NT2/D1 (cell line): ENCODE measurements at regions not wholly inside any gene's neighbourhood (a gene's known extent, or its start where the extent isn't known, plus 50 kb on each side); places are given as distances from the start of the nearest gene placed in this dataset.

Experiments used
- DNase-seq: peaks from one replicate; pipeline ENCODE4 v3.0.0-alpha.2; 2011; ENCODE audit warnings: low read depth, low spot score
- H3K27me3 ChIP-seq: 2 replicates; pipeline ENCODE4 v1.6.0; 2011; ENCODE audit warnings: mild to moderate bottlenecking; ENCODE audit not compliant: insufficient read length, insufficient read depth
- H3K36me3 ChIP-seq: 2 replicates; pipeline ENCODE4 v1.6.1; 2011; ENCODE audit warnings: mild to moderate bottlenecking, low read length, mixed read lengths; ENCODE audit not compliant: insufficient read depth, insufficient read length
- H3K4me1 ChIP-seq: 2 replicates; pipeline ENCODE4 v1.5.1; 2011; ENCODE audit not compliant: insufficient read depth, insufficient read length
- H3K4me3 ChIP-seq: 2 replicates; pipeline ENCODE4 v1.5.1; 2011; ENCODE audit warnings: low read depth; ENCODE audit not compliant: insufficient read length
- H3K9ac ChIP-seq: 2 replicates; pipeline ENCODE4 v1.6.0; 2011; ENCODE audit warnings: low read depth; ENCODE audit not compliant: insufficient read length
- H3K9me3 ChIP-seq: 2 replicates; pipeline ENCODE4 v1.5.1; 2011; ENCODE audit warnings: mild to moderate bottlenecking, low read length; ENCODE audit not compliant: insufficient read depth
- SUZ12 ChIP-seq: IDR thresholded peaks from 2 replicates; pipeline ENCODE4 v1.6.1; 2011; ENCODE audit not compliant: insufficient read length, insufficient read depth; ENCODE audit errors: extremely low read depth
- YY1 ChIP-seq: IDR thresholded peaks from 2 replicates; pipeline ENCODE4 v1.6.1; 2011; ENCODE audit not compliant: insufficient read length, insufficient read depth
- ZNF274 ChIP-seq: IDR thresholded peaks from 2 replicates; pipeline ENCODE4 v1.6.1; 2011; ENCODE audit warnings: mild to moderate bottlenecking, low read depth, low read length

DNA sequence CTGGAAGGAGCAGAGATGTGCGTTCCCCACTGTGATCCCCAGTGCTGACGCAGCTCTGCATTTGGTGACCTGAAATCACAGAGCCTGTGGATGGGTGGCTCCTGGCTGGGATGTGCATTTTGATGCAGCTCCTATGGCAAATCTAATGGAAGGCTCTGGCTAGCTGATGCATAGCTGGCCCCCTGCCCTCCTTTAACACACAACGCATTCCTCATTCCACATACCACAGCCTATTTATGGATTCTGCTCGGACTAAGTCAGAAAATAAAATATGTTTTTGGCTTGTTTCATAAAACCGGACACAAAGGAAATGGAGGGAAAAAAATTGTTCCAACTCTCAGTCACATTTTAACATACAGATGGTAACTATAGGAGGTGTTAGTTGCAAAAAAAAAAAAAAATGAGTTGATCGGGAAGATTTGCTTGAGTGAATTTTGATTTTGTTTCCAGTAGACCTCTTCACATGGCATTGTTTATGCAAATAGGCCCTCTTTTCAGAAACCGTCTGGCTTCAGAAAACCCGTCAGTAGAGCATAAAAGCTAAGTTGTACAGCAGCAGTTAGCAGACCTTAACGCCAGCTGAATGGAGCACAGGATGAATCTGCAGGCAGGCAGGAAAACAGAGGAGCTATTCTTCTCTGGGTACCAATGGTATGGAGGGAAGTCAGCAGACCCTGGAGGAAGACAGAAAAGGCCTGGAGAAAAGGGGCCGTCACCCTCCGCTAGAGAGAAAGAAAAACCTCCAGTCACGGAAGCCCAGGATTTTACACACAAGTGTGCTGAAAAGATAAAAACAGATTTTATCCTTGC lies 215.4 kb downstream of the HDGFL1 start:
- no peaks in the 10 kb centered on the region for H3K4me1 ChIP-seq
- DNase-seq = no peak
- H3K36me3 ChIP-seq = no peaks in the 10 kb centered on the region
- no peak overlapping the region for H3K4me3 ChIP-seq
- no peak for TF ChIP-seq YY1
- no peak for TF ChIP-seq SUZ12
- TF ChIP-seq ZNF274 = no peak
- no peak overlapping the region for H3K9ac ChIP-seq
- H3K9me3 ChIP-seq = no peaks in the 10 kb centered on the region
- H3K27me3 ChIP-seq = no peaks in the 10 kb centered on the region

DNA sequence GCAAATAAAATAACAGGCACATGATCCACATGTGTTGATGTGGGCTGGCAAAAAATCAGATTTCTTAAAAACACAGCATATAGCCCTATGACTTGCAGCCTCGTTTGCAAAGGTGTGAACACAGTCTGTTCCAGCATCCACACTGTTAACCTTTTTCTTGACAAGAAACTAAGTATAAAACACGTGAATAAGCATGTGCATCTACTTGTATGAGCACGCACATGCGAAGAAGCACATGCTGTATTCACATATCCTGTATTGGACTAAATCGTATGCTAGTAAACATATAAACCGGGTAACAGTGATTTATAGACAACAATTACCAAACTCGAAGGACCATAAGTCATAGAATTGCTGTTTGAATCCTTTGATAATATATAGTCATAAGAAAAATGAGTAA lies 218.7 kb downstream of the HDGFL1 start:
- TF ChIP-seq YY1 (no peak), ZNF274 (no peak), SUZ12 (no peak)
- H3K4me3 ChIP-seq = no peak overlapping the region
- no peaks in the 10 kb centered on the region for H3K9me3 ChIP-seq
- no peaks in the 10 kb centered on the region for H3K27me3 ChIP-seq
- no peaks in the 10 kb centered on the region for H3K4me1 ChIP-seq
- DNase-seq = no peak
- H3K9ac ChIP-seq = no peak overlapping the region
- H3K36me3 ChIP-seq = no peaks in the 10 kb centered on the region

DNA sequence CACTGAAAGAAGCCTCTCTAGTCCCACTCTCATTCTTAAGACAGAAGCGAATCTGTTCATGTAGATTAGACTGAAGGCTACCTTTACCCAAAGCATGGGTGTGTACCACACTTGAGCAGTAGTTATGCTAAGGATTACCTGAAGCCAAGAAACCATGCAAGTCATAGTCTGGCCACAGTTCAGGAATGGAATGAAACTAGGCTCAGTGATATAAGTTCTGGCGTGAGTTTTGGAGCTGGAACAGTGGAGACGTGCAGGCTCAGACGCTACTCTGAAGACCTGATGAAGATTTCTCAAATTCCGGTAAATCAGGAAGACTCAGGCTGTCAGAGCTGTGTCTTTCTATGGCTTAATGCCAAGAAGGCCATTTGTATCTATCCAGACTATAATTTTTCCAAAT lies 219.9 kb downstream of the HDGFL1 start:
- H3K4me1 ChIP-seq = no peaks in the 10 kb centered on the region
- TF ChIP-seq SUZ12 (no peak), ZNF274 (no peak), YY1 (no peak)
- no peak overlapping the region for H3K9ac ChIP-seq
- H3K9me3 ChIP-seq = no peaks in the 10 kb centered on the region
- no peak for DNase-seq
- H3K36me3 ChIP-seq = no peaks in the 10 kb centered on the region
- H3K27me3 ChIP-seq = no peaks in the 10 kb centered on the region
- no peak overlapping the region for H3K4me3 ChIP-seq

DNA sequence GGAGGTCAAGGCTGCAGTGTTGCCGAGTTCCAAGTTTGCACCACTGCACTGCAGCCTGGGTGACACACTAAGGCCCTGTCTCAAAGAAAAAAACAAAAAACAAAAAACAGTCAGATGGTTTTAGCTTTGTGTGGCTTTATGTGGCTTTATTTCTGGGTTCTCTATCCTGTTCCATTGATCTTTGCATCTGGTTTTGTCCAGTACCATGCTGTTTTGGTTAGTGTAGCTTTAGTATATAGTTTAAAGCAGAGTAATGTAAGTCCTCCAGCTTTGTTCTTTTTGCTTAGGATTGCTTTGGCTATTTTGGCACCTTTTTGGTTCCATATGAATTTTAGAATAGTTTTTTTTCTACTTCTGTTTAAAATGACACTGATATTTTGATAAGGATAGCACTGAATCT lies 225.5 kb downstream of the HDGFL1 start:
- TF ChIP-seq ZNF274 (no peak), SUZ12 (no peak), YY1 (no peak)
- Histone ChIP-seq H3K4me3 (no peak overlapping the region), H3K9ac (no peak overlapping the region), H3K9me3 (peaks cover 4% of the 10 kb centered on the region; the same call in 1 of the 2 replicates), H3K36me3 (no peaks in the 10 kb centered on the region), H3K27me3 (no peaks in the 10 kb centered on the region), H3K4me1 (no peaks in the 10 kb centered on the region)
- DNase-seq = no peak

DNA sequence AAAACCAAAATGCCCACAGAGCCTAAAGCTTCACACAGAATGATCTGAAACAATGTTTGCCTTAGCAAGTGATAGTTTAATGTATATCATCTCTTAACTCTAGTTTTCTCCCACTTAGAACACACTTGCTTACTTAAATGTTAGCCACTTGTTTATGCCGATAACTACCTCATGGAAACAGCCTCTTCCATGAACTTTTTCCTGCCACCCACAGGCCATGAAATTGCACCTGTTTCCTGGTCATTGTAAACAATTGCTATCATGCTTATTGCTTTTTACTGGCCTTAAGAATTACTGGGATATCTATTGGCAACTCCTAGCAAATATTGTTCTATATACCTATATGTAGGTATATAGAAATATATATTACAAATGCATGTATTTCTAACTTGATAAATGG lies 231.1 kb downstream of the HDGFL1 start:
- H3K9ac ChIP-seq = no peak overlapping the region
- DNase-seq = no peak
- no peaks in the 10 kb centered on the region for H3K27me3 ChIP-seq
- H3K4me1 ChIP-seq = no peaks in the 10 kb centered on the region
- no peak overlapping the region for H3K4me3 ChIP-seq
- TF ChIP-seq ZNF274 (no peak), YY1 (no peak), SUZ12 (no peak)
- H3K36me3 ChIP-seq = no peaks in the 10 kb centered on the region
- no peaks in the 10 kb centered on the region for H3K9me3 ChIP-seq

DNA sequence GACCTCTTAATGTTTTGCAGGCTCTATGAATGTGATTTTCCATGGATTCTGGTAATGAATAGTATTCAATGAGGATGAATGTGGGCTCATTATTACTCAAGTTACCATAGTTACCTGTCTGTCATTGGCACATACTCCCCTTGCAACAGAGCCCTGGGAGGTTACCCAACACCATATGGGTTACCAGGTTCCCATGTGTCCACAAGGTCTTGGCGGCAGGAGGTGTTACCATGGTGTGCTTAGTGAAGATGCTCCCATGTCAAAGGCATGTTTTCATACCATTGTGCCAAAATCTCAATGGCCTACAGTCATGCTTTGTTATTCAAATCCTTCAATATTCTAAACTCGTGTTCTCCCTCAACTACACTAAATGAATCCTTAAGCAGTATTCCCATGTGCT lies 232.5 kb downstream of the HDGFL1 start:
- H3K9ac ChIP-seq = no peak overlapping the region
- no peak for DNase-seq
- H3K4me3 ChIP-seq = no peak overlapping the region
- H3K9me3 ChIP-seq = no peaks in the 10 kb centered on the region
- TF ChIP-seq ZNF274 (no peak), YY1 (no peak), SUZ12 (no peak)
- no peaks in the 10 kb centered on the region for H3K36me3 ChIP-seq
- H3K27me3 ChIP-seq = no peaks in the 10 kb centered on the region
- H3K4me1 ChIP-seq = no peaks in the 10 kb centered on the region

DNA sequence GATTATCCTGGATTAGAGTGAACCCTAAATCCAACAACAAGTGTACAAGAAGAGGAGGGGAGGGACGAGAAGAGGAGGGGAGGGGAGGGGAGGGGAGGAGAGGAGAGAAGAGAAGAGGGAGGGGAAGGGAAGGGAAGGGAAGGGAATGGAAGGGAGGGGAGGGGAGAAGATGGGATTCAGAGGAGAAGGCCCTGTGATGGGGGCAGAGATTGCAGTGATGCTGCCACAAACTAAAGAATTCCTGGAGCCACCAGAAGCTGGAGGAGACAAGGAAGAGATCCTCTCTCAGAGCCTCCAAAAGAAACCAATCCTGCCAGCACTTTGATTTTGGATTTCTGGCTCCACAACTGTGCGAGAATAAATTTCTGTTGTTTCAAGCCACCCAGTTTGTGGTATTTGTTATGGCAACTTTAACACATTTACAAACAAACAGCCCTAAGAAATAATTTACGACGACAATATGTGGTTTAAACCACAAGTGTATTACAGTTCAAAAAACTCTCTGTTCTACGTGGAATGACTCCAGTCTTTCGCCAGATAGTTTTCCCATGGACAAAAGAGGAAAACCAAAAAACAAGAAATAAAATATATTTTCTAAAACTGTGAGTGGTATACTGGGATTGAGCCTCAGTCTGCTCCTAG lies 235.4 kb downstream of the HDGFL1 start:
- DNase-seq = no peak
- no peaks in the 10 kb centered on the region for H3K4me1 ChIP-seq
- no peak overlapping the region for H3K9ac ChIP-seq
- no peaks in the 10 kb centered on the region for H3K9me3 ChIP-seq
- no peaks in the 10 kb centered on the region for H3K27me3 ChIP-seq
- TF ChIP-seq YY1 = no peak
- TF ChIP-seq SUZ12 = no peak
- no peak for TF ChIP-seq ZNF274
- H3K4me3 ChIP-seq = no peak overlapping the region
- no peaks in the 10 kb centered on the region for H3K36me3 ChIP-seq
